B cell (primary cell): ENCODE measurements at regions not wholly inside any gene's neighbourhood (a gene's known extent, or its start where the extent isn't known, plus 50 kb on each side); places are given as distances from the start of the nearest gene placed in this dataset.

Source experiments
- ATAC-seq: fragments of 200-7000 bp; cut with Tn5 transposase; one replicate; pipeline ENCODE4 v1.10.0; 2021; ENCODE audit warnings: low read depth, mild to moderate bottlenecking, moderate number of reproducible peaks, moderate library complexity
- CTCF ChIA-PET: fragments of 350-600 bp; sonication (Branson Sonifier 250); formaldehyde crosslinking; loops from one replicate; lab custom pipeline; 2021; ENCODE audit warnings: antibody characterized with exemption, inconsistent platforms; lab: Charles Lee
- POLR2A ChIA-PET: fragments of 350-600 bp; sonication (Branson Sonifier 250); formaldehyde crosslinking; loops from one replicate; lab custom pipeline; 2021; ENCODE audit warnings: antibody characterized with exemption; lab: Charles Lee
- DNase-seq: peaks from one replicate; pipeline ENCODE4 v3.0.0; 2013
- H2AFZ ChIP-seq: 2 replicates; pipeline ENCODE4 v1.6.1; 2012; ENCODE audit warnings: mild to moderate bottlenecking, low read depth, low read length; ENCODE audit not compliant: insufficient read depth, poor library complexity, severe bottlenecking
- H3K27ac ChIP-seq, 2 donors: 1 replicate in 1 of 2; 2 replicates in 1 of 2; pipeline ENCODE4 v1.5.1; 2012 to 2013; ENCODE audit warnings: low read length in 2 of 2, mild to moderate bottlenecking in 2 of 2, moderate library complexity in 1 of 2
- H3K27me3 ChIP-seq, 4 experiments: fragments of 200-600 bp in 1 of 4; sonication (generic) in 1 of 4; replicated peaks in 1 of 4; 1 replicate in 2 of 4; 2 replicates in 2 of 4; pipeline versions ENCODE4 v1.6.1 to v1.7.0; 2013 to 2016; ENCODE audit warnings: low read length in 3 of 4, mild to moderate bottlenecking in 2 of 4, mixed read lengths in 1 of 4, moderate library complexity in 1 of 4; ENCODE audit not compliant: insufficient read depth in 4 of 4, control insufficient read depth in 3 of 4; ENCODE audit errors: control extremely low read depth in 1 of 4
- H3K36me3 ChIP-seq, 2 experiments: replicated peaks in 1 of 2; 1 replicate in 1 of 2; 2 replicates in 1 of 2; pipeline versions ENCODE4 v1.6.1 to v1.7.1; 2013; ENCODE audit warnings: low read length in 1 of 2; ENCODE audit not compliant: insufficient read depth in 2 of 2, control insufficient read depth in 1 of 2; ENCODE audit errors: control extremely low read depth in 1 of 2, extremely low read depth in 1 of 2
- H3K4me1 ChIP-seq, 2 donors: fragments of 200-600 bp in 1 of 2; sonication (generic) in 1 of 2; 1 replicate in 1 of 2; 2 replicates in 1 of 2; pipeline versions ENCODE4 v1.5.1 to v1.6.1; 2013 to 2017; ENCODE audit warnings: low read length in 2 of 2; ENCODE audit not compliant: control insufficient read depth in 2 of 2, insufficient read depth in 2 of 2
- H3K4me2 ChIP-seq: replicated peaks from 2 replicates; pipeline ENCODE3; 2012; ENCODE audit warnings: mild to moderate bottlenecking, low read depth, low read length; ENCODE audit not compliant: poor library complexity, severe bottlenecking
- H3K4me3 ChIP-seq, 5 experiments: fragments of 200-600 bp in 1 of 5; sonication (generic) in 1 of 5; 1 replicate in 3 of 5; 2 replicates in 2 of 5; pipeline versions ENCODE4 v1.5.1 to v1.7.0; 2011 to 2016; ENCODE audit warnings: low read length in 4 of 5, mild to moderate bottlenecking in 4 of 5, low read depth in 2 of 5, control low read depth in 1 of 5, moderate library complexity in 1 of 5; ENCODE audit not compliant: insufficient read depth in 1 of 5; ENCODE audit errors: control extremely low read depth in 1 of 5, extremely low read depth in 1 of 5
- H3K79me2 ChIP-seq: fragments of 200-600 bp; sonication (generic); one replicate; pipeline ENCODE4 v1.6.0; 2016; ENCODE audit warnings: low read length; ENCODE audit not compliant: control insufficient read depth, insufficient read depth
- H3K9ac ChIP-seq: fragments of 200-600 bp; sonication (generic); 2 replicates; pipeline ENCODE4 v1.6.1; 2017; ENCODE audit warnings: mild to moderate bottlenecking, low read length, moderate library complexity
- H3K9me3 ChIP-seq, 3 donors: one replicate each; pipeline versions ENCODE4 v1.6.1 to v1.7.1; 2013; ENCODE audit warnings: low read length in 2 of 3; ENCODE audit not compliant: control insufficient read depth in 2 of 3, insufficient read depth in 1 of 3; ENCODE audit errors: control extremely low read depth in 1 of 3
- H4K20me1 ChIP-seq: 2 replicates; pipeline ENCODE4 v1.6.0; 2012; ENCODE audit warnings: mild to moderate bottlenecking, low read length; ENCODE audit not compliant: insufficient read depth, control insufficient read depth, poor library complexity, severe bottlenecking
- H3K27ac Mint-ChIP-seq: one replicate; pipeline ENCODE4 v1.8.0; 2021; ENCODE audit warnings: mixed read lengths
- H3K27me3 Mint-ChIP-seq: one replicate; pipeline ENCODE4 v1.8.0; 2021; ENCODE audit warnings: mixed read lengths
- H3K4me1 Mint-ChIP-seq: one replicate; pipeline ENCODE4 v1.8.0; 2021; ENCODE audit warnings: mixed read lengths
- H3K4me3 Mint-ChIP-seq: one replicate; pipeline ENCODE4 v1.8.0; 2021; ENCODE audit warnings: mixed read lengths
- H3K9me3 Mint-ChIP-seq: one replicate; pipeline ENCODE4 v1.8.0; 2022; ENCODE audit warnings: mixed read lengths; ENCODE audit not compliant: insufficient read depth
- CTCF ChIP-seq: fragments of 200-600 bp; IDR thresholded peaks from one replicate; pipeline ENCODE4 v1.8.0; 2022; ENCODE audit warnings: antibody characterized with exemption, mild to moderate bottlenecking
- EZH2 ChIP-seq: IDR thresholded peaks from 2 replicates; pipeline ENCODE4 v1.6.1; 2012; ENCODE audit warnings: borderline replicate concordance, low read depth, mild to moderate bottlenecking, moderate library complexity, low read length; ENCODE audit not compliant: insufficient read depth, poor library complexity, severe bottlenecking
- WGBS: methylation state at CpG from one replicate; pipeline ENCODE4 v1.1.5; 2013; ENCODE audit warnings: missing lambda C conversion rate; ENCODE audit not compliant: insufficient coverage; 5-methylcytosine and 5-hydroxymethylcytosine counted together
- intact Hi-C: fragments of 100-400 bp; cut with micrococcal nuclease; formaldehyde crosslinking; loops from one replicate; pipeline ENCODE4 v1.10.0; 2022

- H3K4me3 Mint-ChIP-seq: no peak overlapping the region
- no peak overlapping the region for H3K27ac ChIP-seq
- no peak overlapping the region for H3K4me3 ChIP-seq
- H3K4me1 Mint-ChIP-seq: no peaks in the 10 kb centered on the region
- no peaks in the 10 kb centered on the region for H3K36me3 ChIP-seq
- intact Hi-C loops: loop anchor here (5.0 kb wide), 1 partner anchor 730 kb away; the partner anchor contains the start of gene AIPL1
- H3K9me3 ChIP-seq: peaks cover 0 to 9% (median 8%) of the 10 kb centered on the region in 3 donors
- POLR2A ChIA-PET: no interaction called here
- peaks cover 0 to 19% (median 0%) of the 10 kb centered on the region in 4 experiments for H3K27me3 ChIP-seq
- no peak for TF ChIP-seq CTCF
- no peak for TF ChIP-seq EZH2
- H2AFZ ChIP-seq: no peak overlapping the region
- no peak overlapping the region for H3K27ac Mint-ChIP-seq
- H3K79me2 ChIP-seq: no peaks in the 10 kb centered on the region
- no peak overlapping the region for H3K9ac ChIP-seq
- no peaks in the 10 kb centered on the region for H3K4me1 ChIP-seq
- H3K4me2 ChIP-seq: no peak overlapping the region
- DNase-seq (no peak), ATAC-seq (no peak)
- 99% methylated on average over 5 of the region's 5 CpGs for WGBS
- CTCF ChIA-PET: interaction anchor here (0.7 to 3.7 kb wide), 6 partner anchors 12 to 263 kb away, joined by 3 to 38 read pairs (median 14); partner anchors contain the start of gene NLRP1
- no peaks in the 10 kb centered on the region for H4K20me1 ChIP-seq
- peaks cover 5% of the 10 kb centered on the region for H3K9me3 Mint-ChIP-seq
- H3K27me3 Mint-ChIP-seq: peaks cover 35% of the 10 kb centered on the region
Observed at GRCh38 chr17:5707482-5707881, 123.2 kb upstream of the NLRP1 start.

- peaks cover 41% of the 10 kb centered on the region for H3K27me3 Mint-ChIP-seq
- H3K4me3 Mint-ChIP-seq: no peak overlapping the region
- no peak for ATAC-seq
- Histone ChIP-seq H3K9me3 (peaks cover 0 to 8% (median 0%) of the 10 kb centered on the region in 3 donors), H3K4me1 (no peaks in the 10 kb centered on the region), H3K4me3 (no peak overlapping the region), H3K27ac (no peak overlapping the region), H3K27me3 (peaks cover 0 to 16% (median 3%) of the 10 kb centered on the region in 4 experiments), H3K79me2 (no peaks in the 10 kb centered on the region), H4K20me1 (no peaks in the 10 kb centered on the region), H3K9ac (no peak overlapping the region), H3K36me3 (no peaks in the 10 kb centered on the region), H2AFZ (no peak overlapping the region), H3K4me2 (no peak overlapping the region)
- H3K9me3 Mint-ChIP-seq: peaks cover 5% of the 10 kb centered on the region
- TF ChIP-seq EZH2: no peak
- TF ChIP-seq CTCF: no peak
- POLR2A ChIA-PET: no interaction called here
- no peak overlapping the region for H3K27ac Mint-ChIP-seq
- no peaks in the 10 kb centered on the region for H3K4me1 Mint-ChIP-seq
- no peak for DNase-seq
- CTCF ChIA-PET: interaction anchor here (0.7 to 3.7 kb wide), 4 partner anchors 13 to 123 kb away, joined by 3 to 38 read pairs (median 24); partner anchors contain the start of gene NLRP1
- intact Hi-C loops: loop anchor here (5.0 kb wide), 1 partner anchor 729 kb away; the partner anchor contains the start of gene AIPL1
Observed at GRCh38 chr17:5708344-5708743, 124.0 kb upstream of the NLRP1 start.
